GM12878 (cell line): ENCODE measurements at regions not wholly inside any gene's neighbourhood (a gene's known extent, or its start where the extent isn't known, plus 50 kb on each side); places are given as distances from the start of the nearest gene placed in this dataset.

ENCODE experiments used
- ATAC-seq: fragments of 200-7000 bp; cut with Tn5 transposase; 3 replicates; pipeline ENCODE4 v1.9.1; 2020; ENCODE audit warnings: mild to moderate bottlenecking, moderate library complexity
- BruUV-seq: library from RNA; stranded (reverse); fragments of 400-500 nt; replicated peaks from 2 replicates; lab custom pipeline; 2021; lab: Mats Ljungman, UMichigan
- CTCF ChIA-PET: fragments of 300-600 bp; sonication (Branson Sonifier 250); formaldehyde crosslinking; extraction: SDS; loops from one replicate; lab custom pipeline; 2021; ENCODE audit warnings: inconsistent platforms; lab: Yijun Ruan, JAX
- POLR2A ChIA-PET: fragments of 350-600 bp; formaldehyde crosslinking; extraction: SDS; loops from one replicate; lab custom pipeline; 2021; ENCODE audit warnings: inconsistent platforms; lab: Charles Lee
- RAD21 ChIA-PET: fragments of 300-600 bp; sonication (Branson Sonifier 250); formaldehyde crosslinking; loops from one replicate; lab custom pipeline; 2023; ENCODE audit warnings: antibody characterized with exemption; ENCODE audit not compliant: unreplicated experiment; lab: Charles Lee
- SMC1A ChIA-PET: fragments of 300-600 bp; sonication (Branson Sonifier 250); formaldehyde crosslinking; loops from one replicate; lab custom pipeline; 2023; ENCODE audit not compliant: unreplicated experiment, uncharacterized antibody; lab: Charles Lee
- DNase-seq: peaks from one replicate; pipeline ENCODE4 v3.0.0-alpha.2; 2011; ENCODE audit warnings: low read depth, low spot score
- FAIRE-seq: peaks from 3 replicates; lab custom pipeline; 2011; peaks lifted over from hg19 to GRCh38; lab: Jason Lieb, UNC
- H2AFZ ChIP-seq: 2 replicates; pipeline ENCODE4 v1.6.0; 2011; ENCODE audit warnings: low read depth, low read length, control low read depth; ENCODE audit not compliant: control insufficient read depth
- H3K27ac ChIP-seq: 2 replicates; pipeline ENCODE4 v1.5.1; 2011; ENCODE audit warnings: control low read depth; ENCODE audit not compliant: control insufficient read depth, insufficient read depth
- H3K27me3 ChIP-seq, 2 experiments: replicated peaks in 1 of 2; 2 replicates each; pipeline versions ENCODE4 v1.6.0 to v1.6.1; 2011; ENCODE audit warnings: low read length in 1 of 2; ENCODE audit not compliant: control insufficient read depth in 2 of 2, insufficient read depth in 2 of 2
- H3K36me3 ChIP-seq, 2 experiments: 2 replicates each; pipeline ENCODE4 v1.5.1; 2011; ENCODE audit warnings: low read length in 1 of 2; ENCODE audit not compliant: control insufficient read depth in 2 of 2, insufficient read depth in 2 of 2
- H3K4me1 ChIP-seq: 2 replicates; pipeline ENCODE4 v1.6.1; 2011; ENCODE audit warnings: mild to moderate bottlenecking, low read length, moderate library complexity, mixed read lengths; ENCODE audit not compliant: control insufficient read depth, insufficient read depth
- H3K4me2 ChIP-seq: 2 replicates; pipeline ENCODE4 v1.6.0; 2011; ENCODE audit warnings: control low read depth; ENCODE audit not compliant: control insufficient read depth, insufficient read depth
- H3K4me3 ChIP-seq: fragments of 200-600 bp; sonication (generic); 2 replicates; pipeline ENCODE4 v1.5.1; 2016
- H3K79me2 ChIP-seq: 2 replicates; pipeline ENCODE4 v1.6.0; 2011; ENCODE audit warnings: low read length; ENCODE audit not compliant: control insufficient read depth, insufficient read depth
- H3K9ac ChIP-seq: 2 replicates; pipeline ENCODE4 v1.8.0; 2011; ENCODE audit warnings: low read length, control low read depth, mixed read lengths; ENCODE audit not compliant: control insufficient read depth, insufficient read depth
- H3K9me3 ChIP-seq: replicated peaks from 3 replicates; pipeline ENCODE4 v1.5.1; 2011; ENCODE audit warnings: mild to moderate bottlenecking, low read length; ENCODE audit not compliant: control insufficient read depth, insufficient read depth
- H4K20me1 ChIP-seq: 2 replicates; pipeline ENCODE4 v1.6.0; 2011; ENCODE audit not compliant: control insufficient read depth, insufficient read depth
- CEBPB ChIP-seq, 2 experiments: fragments of 150-350 bp in 1 of 2; IDR thresholded peaks; 2 replicates each; pipeline ENCODE4 v1.6.1; 2012 to 2014; ENCODE audit warnings: low read depth in 2 of 2, low read length in 2 of 2, borderline replicate concordance in 1 of 2, inconsistent platforms in 1 of 2
- GABPA ChIP-seq: IDR thresholded peaks from 2 replicates; pipeline ENCODE4 v1.6.1; 2014; ENCODE audit warnings: antibody characterized with exemption, low read depth, mild to moderate bottlenecking, inconsistent platforms
- IRF4 ChIP-seq: IDR thresholded peaks from 2 replicates; pipeline ENCODE4 v1.6.1; 2011; ENCODE audit warnings: low read depth, low read length
- KLF5 ChIP-seq: fragments of 450-650 bp; IDR thresholded peaks from 2 replicates; pipeline ENCODE4 v1.6.1; 2014; ENCODE audit warnings: mild to moderate bottlenecking; ENCODE audit not compliant: partially characterized antibody
- NFYA ChIP-seq: IDR thresholded peaks from 2 replicates; pipeline ENCODE4 v1.6.1; 2011; ENCODE audit warnings: low read depth, mild to moderate bottlenecking, low read length, improper control_type of control experiment, borderline replicate concordance
- POU2F2 ChIP-seq: IDR thresholded peaks from 3 replicates; pipeline ENCODE4 v1.6.1; 2011; ENCODE audit warnings: low read depth, mild to moderate bottlenecking, low read length, borderline replicate concordance
- SIN3A ChIP-seq: IDR thresholded peaks from 2 replicates; pipeline ENCODE4 v1.6.1; 2012; ENCODE audit warnings: low read depth, low read length, improper control_type of control experiment
- SMC3 ChIP-seq: IDR thresholded peaks from 2 replicates; pipeline ENCODE4 v1.6.1; 2011; ENCODE audit warnings: low read length, improper control_type of control experiment, borderline replicate concordance
- SP1 ChIP-seq: IDR thresholded peaks from one replicate; pipeline ENCODE4 v1.6.1; 2011; ENCODE audit warnings: low read depth, low read length
- TAF1 ChIP-seq: IDR thresholded peaks from 2 replicates; pipeline ENCODE4 v1.6.1; 2011; ENCODE audit warnings: mild to moderate bottlenecking, low read depth, low read length, borderline replicate concordance
- TCF7 ChIP-seq: IDR thresholded peaks from 2 replicates; pipeline ENCODE4 v1.6.1; 2014; ENCODE audit warnings: antibody characterized with exemption, borderline replicate concordance
- YBX1 ChIP-seq: fragments of 450-650 bp; IDR thresholded peaks from 2 replicates; pipeline ENCODE4 v1.6.1; 2016; ENCODE audit warnings: antibody characterized with exemption
- WGBS: methylation state at CpG from one replicate; pipeline ENCODE4 v1.1.6; 2016; ENCODE audit warnings: low lambda C conversion rate; ENCODE audit not compliant: insufficient replicate concordance, insufficient coverage; ENCODE audit errors: missing lambda C conversion rate; 5-methylcytosine and 5-hydroxymethylcytosine counted together
- in situ Hi-C: fragments of 300-500 bp; cut with MboI; formaldehyde crosslinking; loops from 9 replicates; pipeline ENCODE4 v1.14.3; 2018; ENCODE audit warnings: mixed read lengths
- intact Hi-C: fragments of 100-400 bp; cut with micrococcal nuclease; formaldehyde crosslinking; loops from one replicate; pipeline ENCODE4 v1.14.2; 2022; ENCODE audit not compliant: unreplicated experiment
- TF ChIP-seq, protein P1 (sequence below): fragments of 450-650 bp; formaldehyde crosslinking; IDR thresholded peaks from 2 replicates; pipeline ENCODE4 v1.5.0; 2022; ENCODE audit warnings: mild to moderate bottlenecking, missing genetic modification characterization
- TF ChIP-seq, protein P2 (sequence below): IDR thresholded peaks from 2 replicates; pipeline ENCODE4 v1.6.1; 2012; ENCODE audit warnings: low read depth, low read length, improper control_type of control experiment

DNA sequence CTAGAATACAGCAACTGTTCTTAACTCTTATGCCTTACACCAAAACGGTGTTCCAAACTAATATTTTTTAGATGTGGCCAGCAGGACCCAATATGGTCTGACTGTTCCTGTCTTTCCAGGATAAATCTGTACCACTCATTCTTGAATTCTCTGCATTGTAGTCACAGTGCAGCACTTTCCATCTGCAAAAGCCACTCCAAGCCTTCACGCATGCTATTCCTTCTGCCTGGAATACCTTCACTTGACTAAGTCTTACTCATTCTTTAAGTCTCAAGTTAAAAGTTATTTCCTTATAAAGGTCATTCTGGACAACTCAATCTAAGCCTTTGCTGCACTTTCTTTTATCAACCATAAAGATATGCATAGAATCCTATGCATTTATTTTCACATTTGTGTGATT, 1194.5 kb downstream of the PLA2G4A start:
- no peak overlapping the region for H3K4me3 ChIP-seq
- WGBS, result 0% methylated on average over 2 of the region's 2 CpGs
- no peak for ATAC-seq
- no TSS peak for BruUV-seq
- ChIA-PET SMC1A (no interaction called here), POLR2A (no interaction called here), RAD21 (no interaction called here), CTCF (interaction anchor here (0.6 kb wide), 1 partner anchor 75 kb away, joined by 3 read pairs; no protein-coding TSS in a partner anchor)
- no peaks in the 10 kb centered on the region for H3K79me2 ChIP-seq
- no peaks in the 10 kb centered on the region for H3K9me3 ChIP-seq
- no peaks in the 10 kb centered on the region for H3K36me3 ChIP-seq
- H4K20me1 ChIP-seq, result no peaks in the 10 kb centered on the region
- H3K27me3 ChIP-seq, result no peaks in the 10 kb centered on the region
- H3K27ac ChIP-seq, result no peak overlapping the region
- TF ChIP-seq YBX1 (no peak), SP1 (no peak), TCF7 (no peak), TAF1 (no peak), GABPA (no peak), NFYA (no peak), CEBPB (IDR thresholded peaks at IDR 0.05; ENCODE audit: borderline replicate concordance in 1 of 2, low read depth in 2 of 2, low read length in 2 of 2) (no peak), SMC3 (no peak), SIN3A (no peak), KLF5 (no peak), POU2F2 (no peak), IRF4 (no peak)
- TF ChIP-seq, protein P1, sequence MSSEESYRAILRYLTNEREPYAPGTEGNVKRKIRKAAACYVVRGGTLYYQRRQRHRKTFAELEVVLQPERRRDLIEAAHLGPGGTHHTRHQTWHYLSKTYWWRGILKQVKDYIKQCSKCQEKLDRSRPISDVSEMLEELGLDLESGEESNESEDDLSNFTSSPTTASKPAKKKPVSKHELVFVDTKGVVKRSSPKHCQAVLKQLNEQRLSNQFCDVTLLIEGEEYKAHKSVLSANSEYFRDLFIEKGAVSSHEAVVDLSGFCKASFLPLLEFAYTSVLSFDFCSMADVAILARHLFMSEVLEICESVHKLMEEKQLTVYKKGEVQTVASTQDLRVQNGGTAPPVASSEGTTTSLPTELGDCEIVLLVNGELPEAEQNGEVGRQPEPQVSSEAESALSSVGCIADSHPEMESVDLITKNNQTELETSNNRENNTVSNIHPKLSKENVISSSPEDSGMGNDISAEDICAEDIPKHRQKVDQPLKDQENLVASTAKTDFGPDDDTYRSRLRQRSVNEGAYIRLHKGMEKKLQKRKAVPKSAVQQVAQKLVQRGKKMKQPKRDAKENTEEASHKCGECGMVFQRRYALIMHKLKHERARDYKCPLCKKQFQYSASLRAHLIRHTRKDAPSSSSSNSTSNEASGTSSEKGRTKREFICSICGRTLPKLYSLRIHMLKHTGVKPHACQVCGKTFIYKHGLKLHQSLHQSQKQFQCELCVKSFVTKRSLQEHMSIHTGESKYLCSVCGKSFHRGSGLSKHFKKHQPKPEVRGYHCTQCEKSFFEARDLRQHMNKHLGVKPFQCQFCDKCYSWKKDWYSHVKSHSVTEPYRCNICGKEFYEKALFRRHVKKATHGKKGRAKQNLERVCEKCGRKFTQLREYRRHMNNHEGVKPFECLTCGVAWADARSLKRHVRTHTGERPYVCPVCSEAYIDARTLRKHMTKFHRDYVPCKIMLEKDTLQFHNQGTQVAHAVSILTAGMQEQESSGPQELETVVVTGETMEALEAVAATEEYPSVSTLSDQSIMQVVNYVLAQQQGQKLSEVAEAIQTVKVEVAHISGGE (CRISPR knock-in tag), result no peak
- TF ChIP-seq, protein P2, sequence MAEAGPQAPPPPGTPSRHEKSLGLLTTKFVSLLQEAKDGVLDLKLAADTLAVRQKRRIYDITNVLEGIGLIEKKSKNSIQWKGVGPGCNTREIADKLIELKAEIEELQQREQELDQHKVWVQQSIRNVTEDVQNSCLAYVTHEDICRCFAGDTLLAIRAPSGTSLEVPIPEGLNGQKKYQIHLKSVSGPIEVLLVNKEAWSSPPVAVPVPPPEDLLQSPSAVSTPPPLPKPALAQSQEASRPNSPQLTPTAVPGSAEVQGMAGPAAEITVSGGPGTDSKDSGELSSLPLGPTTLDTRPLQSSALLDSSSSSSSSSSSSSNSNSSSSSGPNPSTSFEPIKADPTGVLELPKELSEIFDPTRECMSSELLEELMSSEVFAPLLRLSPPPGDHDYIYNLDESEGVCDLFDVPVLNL, result no peak
- TF ChIP-seq, all 136 proteins: peak for 0
- no peak overlapping the region for H2AFZ ChIP-seq
- no peak overlapping the region for H3K4me2 ChIP-seq
- FAIRE-seq, result no peak
- DNase-seq, result no peak
- in situ Hi-C loops (no loop called here), intact Hi-C loops (no loop called here)
- H3K4me1 ChIP-seq, result no peaks in the 10 kb centered on the region
- no peak overlapping the region for H3K9ac ChIP-seq
